Suprapubic skin (tissue), 4 donors: ENCODE measurements at regions not wholly inside any gene's neighbourhood (a gene's known extent, or its start where the extent isn't known, plus 50 kb on each side); places are given as distances from the start of the nearest gene placed in this dataset.

Experiments used
- DNase-seq, 2 donors: peaks; one replicate each; pipeline ENCODE4 v3.0.0-alpha.2; 2019; ENCODE audit warnings: low spot score in 2 of 2
- H3K27ac ChIP-seq: fragments of 200-600 bp; sonication (generic); one replicate; pipeline ENCODE4 v1.5.1; 2019
- H3K27me3 ChIP-seq: fragments of 200-600 bp; sonication (generic); one replicate; pipeline ENCODE4 v1.5.1; 2019
- H3K36me3 ChIP-seq: fragments of 200-600 bp; sonication (generic); one replicate; pipeline ENCODE4 v1.5.1; 2019
- H3K4me1 ChIP-seq: fragments of 200-600 bp; sonication (generic); one replicate; pipeline ENCODE4 v1.5.1; 2019
- H3K4me3 ChIP-seq: fragments of 200-600 bp; sonication (generic); one replicate; pipeline ENCODE4 v1.5.1; 2019; ENCODE audit warnings: mild to moderate bottlenecking
- H3K9me3 ChIP-seq: fragments of 200-600 bp; sonication (generic); one replicate; pipeline ENCODE4 v1.5.1; 2019
- CTCF ChIP-seq, 2 donors: fragments of 200-600 bp in 1 of 2; fragments of 450-650 bp in 1 of 2; sonication (generic) in 1 of 2; IDR thresholded peaks; one replicate each; pipeline ENCODE4 v1.5.1; 2016 to 2019; ENCODE audit warnings: antibody characterized with exemption in 2 of 2, mild to moderate bottlenecking in 1 of 2, moderate library complexity in 1 of 2
- EP300 ChIP-seq: sonication (generic); formaldehyde crosslinking; IDR thresholded peaks from one replicate; pipeline ENCODE4 v1.6.1; 2017; ENCODE audit warnings: antibody characterized with exemption
- POLR2A ChIP-seq, 2 donors: fragments of 450-650 bp; IDR thresholded peaks; one replicate each; pipeline ENCODE4 v1.6.1; 2017; ENCODE audit warnings: antibody characterized with exemption in 2 of 2, mild to moderate bottlenecking in 2 of 2, moderate library complexity in 2 of 2
- POLR2AphosphoS5 ChIP-seq, 3 donors: sonication (generic); formaldehyde crosslinking; IDR thresholded peaks; one replicate each; pipeline ENCODE4 v1.6.1; 2017; ENCODE audit warnings: antibody characterized with exemption in 3 of 3
- WGBS: methylation state at CpG from one replicate; pipeline ENCODE4 v1.1.5; 2018; 5-methylcytosine and 5-hydroxymethylcytosine counted together

- no peak for DNase-seq
- 93% methylated on average over 2 of the region's 2 CpGs for WGBS
- no peaks in the 10 kb centered on the region for H3K27me3 ChIP-seq
- no peaks in the 10 kb centered on the region for H3K36me3 ChIP-seq
- H3K27ac ChIP-seq: no peak overlapping the region
- H3K4me1 ChIP-seq: no peaks in the 10 kb centered on the region
- no peak overlapping the region for H3K4me3 ChIP-seq
- TF ChIP-seq POLR2A (IDR thresholded peaks at IDR 0.05): no peak
- no peak for TF ChIP-seq POLR2AphosphoS5 (IDR thresholded peaks at IDR 0.05)
- TF ChIP-seq CTCF (IDR thresholded peaks at IDR 0.05): no peak
- H3K9me3 ChIP-seq: no peaks in the 10 kb centered on the region
Measured at GRCh38 chr7:19403691-19404090, 258.5 kb upstream of the FERD3L start.

DNA sequence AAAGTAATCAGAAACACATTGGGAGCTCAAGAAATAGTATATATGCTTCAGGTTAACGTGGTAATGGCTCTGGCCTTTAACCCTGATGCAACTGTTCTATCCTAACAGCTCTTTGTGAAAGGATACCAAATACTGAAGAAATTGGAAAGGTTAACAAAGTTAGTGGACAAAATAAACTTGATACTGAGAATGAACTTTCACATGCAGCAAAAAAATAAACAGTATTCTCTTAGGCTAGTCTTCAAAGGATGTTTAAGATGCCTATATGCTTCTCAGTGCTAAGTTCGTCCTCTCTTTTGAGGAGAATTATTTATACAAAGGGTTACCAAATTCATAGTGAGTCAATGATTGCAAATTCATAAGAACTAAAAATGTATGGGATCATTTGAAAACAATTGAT, 256.2 kb upstream of the FERD3L start:
- WGBS: 63% methylated on average over 2 of the region's 2 CpGs
- no peak for TF ChIP-seq CTCF (IDR thresholded peaks at IDR 0.05)
- no peak for TF ChIP-seq POLR2A (IDR thresholded peaks at IDR 0.05)
- no peak for TF ChIP-seq POLR2AphosphoS5 (IDR thresholded peaks at IDR 0.05)
- TF ChIP-seq EP300: no peak
- no peaks in the 10 kb centered on the region for H3K36me3 ChIP-seq
- H3K4me1 ChIP-seq: no peaks in the 10 kb centered on the region
- no peak for DNase-seq
- H3K27ac ChIP-seq: no peak overlapping the region
- no peaks in the 10 kb centered on the region for H3K27me3 ChIP-seq
- H3K9me3 ChIP-seq: no peaks in the 10 kb centered on the region
- H3K4me3 ChIP-seq: no peak overlapping the region

- 66% methylated on average over 4 of the region's 4 CpGs for WGBS
- TF ChIP-seq POLR2AphosphoS5 (IDR thresholded peaks at IDR 0.05): no peak
- no peak for TF ChIP-seq POLR2A (IDR thresholded peaks at IDR 0.05)
- TF ChIP-seq CTCF (IDR thresholded peaks at IDR 0.05): no peak
- TF ChIP-seq EP300: no peak
- H3K36me3 ChIP-seq: no peaks in the 10 kb centered on the region
- no peaks in the 10 kb centered on the region for H3K9me3 ChIP-seq
- H3K27me3 ChIP-seq: no peaks in the 10 kb centered on the region
- H3K27ac ChIP-seq: no peak overlapping the region
- no peak for DNase-seq
- H3K4me1 ChIP-seq: no peaks in the 10 kb centered on the region
- H3K4me3 ChIP-seq: no peak overlapping the region
Measured at GRCh38 chr7:19400758-19401254, 255.6 kb upstream of the FERD3L start.

- 61% methylated on average over 4 of the region's 4 CpGs for WGBS
- no peaks in the 10 kb centered on the region for H3K9me3 ChIP-seq
- H3K27me3 ChIP-seq: no peaks in the 10 kb centered on the region
- no peak for TF ChIP-seq CTCF (IDR thresholded peaks at IDR 0.05)
- no peak for DNase-seq
- no peaks in the 10 kb centered on the region for H3K36me3 ChIP-seq
- H3K27ac ChIP-seq: no peak overlapping the region
- H3K4me3 ChIP-seq: no peak overlapping the region
- no peaks in the 10 kb centered on the region for H3K4me1 ChIP-seq
Measured at GRCh38 chr7:19397911-19398310, 252.7 kb upstream of the FERD3L start.

- no peak for DNase-seq
- Histone ChIP-seq H3K4me1 (no peaks in the 10 kb centered on the region), H3K9me3 (no peaks in the 10 kb centered on the region), H3K27ac (no peak overlapping the region), H3K36me3 (no peaks in the 10 kb centered on the region), H3K27me3 (no peaks in the 10 kb centered on the region), H3K4me3 (no peak overlapping the region)
- TF ChIP-seq CTCF (IDR thresholded peaks at IDR 0.05): no peak
- no peak for TF ChIP-seq EP300
- TF ChIP-seq POLR2A (IDR thresholded peaks at IDR 0.05): no peak
- no peak for TF ChIP-seq POLR2AphosphoS5 (IDR thresholded peaks at IDR 0.05)
- WGBS: 67% methylated on average over 3 of the region's 3 CpGs
Measured at GRCh38 chr7:19392246-19392645, 247.0 kb upstream of the FERD3L start.
